Mucosa of descending colon (tissue), 3 donors: ENCODE measurements at regions not wholly inside any gene's neighbourhood (a gene's known extent, or its start where the extent isn't known, plus 50 kb on each side); places are given as distances from the start of the nearest gene placed in this dataset.
A peak's percentile ranks its signal among the peaks of the same experiment; 100 is the strongest.

Source experiments
- ATAC-seq: fragments of 200-7000 bp; cut with Tn5 transposase; one replicate; pipeline ENCODE4 v1.9.1; 2020; ENCODE audit warnings: mild to moderate bottlenecking, moderate library complexity
- DNase-seq, 3 donors: peaks; one replicate each; pipeline ENCODE4 v3.0.0-alpha.2; 2020
- H3K36me3 ChIP-seq: fragments of 200-600 bp; one replicate; pipeline ENCODE4 v1.8.0; 2021; ENCODE audit warnings: low read depth, mild to moderate bottlenecking
- H3K4me1 ChIP-seq: fragments of 200-600 bp; one replicate; pipeline ENCODE4 v1.8.0; 2021; ENCODE audit warnings: low read depth, mild to moderate bottlenecking
- H3K4me3 ChIP-seq: fragments of 200-600 bp; one replicate; pipeline ENCODE4 v1.8.0; 2021; ENCODE audit warnings: mild to moderate bottlenecking
- H3K9me3 ChIP-seq: fragments of 200-600 bp; one replicate; pipeline ENCODE4 v1.8.0; 2021; ENCODE audit warnings: mild to moderate bottlenecking
- intact Hi-C, 2 donors: fragments of 100-400 bp; cut with DNase I in 1 of 2; cut with micrococcal nuclease in 1 of 2; formaldehyde crosslinking; loops; one replicate each; pipeline versions ENCODE4 v1.11.0 to v1.11.1; 2022; cut with DNase I, micrococcal nuclease
- TF ChIP-seq, protein P1 (sequence below): fragments of 200-600 bp; IDR thresholded peaks from one replicate; pipeline ENCODE4 v1.8.0; 2022; ENCODE audit warnings: antibody characterized with exemption, mild to moderate bottlenecking
- donor health status: DM: no; HTN: no; CAD: no; lungs with moderate emphysema.
- donor health status: DM: no; HTN: no; CAD: no.
- donor health status: DM: no; HTN: yes; CAD: no.

DNA sequence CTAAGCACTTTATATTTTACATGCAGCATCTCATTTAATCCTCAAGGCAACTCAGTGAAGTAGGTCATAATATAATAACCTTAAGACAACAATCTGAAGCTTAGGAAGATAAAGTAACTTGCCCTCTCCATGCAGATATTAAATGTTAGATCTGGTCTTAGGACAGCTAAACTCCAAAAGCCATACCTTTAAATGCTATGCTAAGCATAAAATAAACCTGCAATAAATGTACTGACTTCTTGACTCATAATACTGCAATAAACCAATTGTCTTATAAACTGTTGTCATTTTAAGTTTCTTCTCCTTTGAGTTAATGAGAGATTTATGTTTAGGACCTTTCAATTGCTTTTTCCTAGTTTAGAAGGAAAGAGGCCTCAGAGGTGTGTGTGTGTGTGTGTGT, 102.2 kb upstream of the MIER3 start:
- intact Hi-C loops = no loop called here
- Histone ChIP-seq H3K36me3 (no peaks in the 10 kb centered on the region), H3K4me3 (no peak overlapping the region), H3K9me3 (no peaks in the 10 kb centered on the region), H3K4me1 (peaks cover 13% of the 10 kb centered on the region)
- no peak for DNase-seq
- ATAC-seq = peak; percentile 42
- TF ChIP-seq, protein P1, sequence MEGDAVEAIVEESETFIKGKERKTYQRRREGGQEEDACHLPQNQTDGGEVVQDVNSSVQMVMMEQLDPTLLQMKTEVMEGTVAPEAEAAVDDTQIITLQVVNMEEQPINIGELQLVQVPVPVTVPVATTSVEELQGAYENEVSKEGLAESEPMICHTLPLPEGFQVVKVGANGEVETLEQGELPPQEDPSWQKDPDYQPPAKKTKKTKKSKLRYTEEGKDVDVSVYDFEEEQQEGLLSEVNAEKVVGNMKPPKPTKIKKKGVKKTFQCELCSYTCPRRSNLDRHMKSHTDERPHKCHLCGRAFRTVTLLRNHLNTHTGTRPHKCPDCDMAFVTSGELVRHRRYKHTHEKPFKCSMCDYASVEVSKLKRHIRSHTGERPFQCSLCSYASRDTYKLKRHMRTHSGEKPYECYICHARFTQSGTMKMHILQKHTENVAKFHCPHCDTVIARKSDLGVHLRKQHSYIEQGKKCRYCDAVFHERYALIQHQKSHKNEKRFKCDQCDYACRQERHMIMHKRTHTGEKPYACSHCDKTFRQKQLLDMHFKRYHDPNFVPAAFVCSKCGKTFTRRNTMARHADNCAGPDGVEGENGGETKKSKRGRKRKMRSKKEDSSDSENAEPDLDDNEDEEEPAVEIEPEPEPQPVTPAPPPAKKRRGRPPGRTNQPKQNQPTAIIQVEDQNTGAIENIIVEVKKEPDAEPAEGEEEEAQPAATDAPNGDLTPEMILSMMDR = no peak

DNA sequence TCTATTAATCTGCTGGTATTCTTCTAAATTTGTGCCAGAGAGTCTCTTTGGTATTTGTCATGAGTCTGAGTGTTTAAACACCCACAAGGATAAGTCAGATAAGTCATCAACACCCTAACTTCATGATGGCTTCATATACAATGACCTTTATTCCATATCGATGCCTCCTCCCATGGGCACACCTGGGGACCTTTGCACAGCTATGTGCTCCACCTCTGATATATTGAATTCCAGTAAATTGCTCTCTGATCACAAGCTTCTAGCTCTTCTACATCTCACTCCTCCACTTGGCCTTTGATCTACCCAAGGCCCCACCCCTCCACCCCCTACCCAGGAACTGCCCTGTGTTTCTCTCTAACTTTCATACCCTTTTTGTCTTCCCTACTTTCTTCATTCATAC, 102.7 kb upstream of the MIER3 start:
- H3K4me3 ChIP-seq = no peak overlapping the region
- peak; percentile 58 to 77 (median 58) for DNase-seq
- intact Hi-C loops = no loop called here
- TF ChIP-seq, protein P1 = no peak
- no peaks in the 10 kb centered on the region for H3K36me3 ChIP-seq
- no peaks in the 10 kb centered on the region for H3K9me3 ChIP-seq
- peaks cover 13% of the 10 kb centered on the region for H3K4me1 ChIP-seq
- peak; percentile 91 for ATAC-seq

DNA sequence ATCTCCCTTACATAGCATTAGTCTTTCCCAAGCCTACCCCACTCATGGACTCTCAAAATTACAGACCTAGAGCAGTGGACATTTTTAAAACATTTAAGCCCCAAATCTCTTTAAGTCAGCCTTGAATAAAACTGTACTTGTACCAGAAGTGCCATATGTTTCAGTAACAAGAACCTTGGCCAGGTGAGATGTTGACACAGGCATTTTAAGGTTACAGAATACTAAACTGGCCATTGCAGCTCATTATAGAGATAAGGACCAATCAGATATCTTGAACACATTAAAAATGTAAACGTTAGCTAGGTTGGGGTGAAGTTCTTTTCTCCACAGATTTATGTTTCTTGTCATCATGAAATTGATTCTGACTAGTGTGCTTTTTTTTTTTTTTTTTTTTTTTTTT, 103.8 kb upstream of the MIER3 start:
- H3K36me3 ChIP-seq = no peaks in the 10 kb centered on the region
- H3K4me3 ChIP-seq = no peak overlapping the region
- ATAC-seq (peak; percentile 36), DNase-seq (no peak)
- H3K9me3 ChIP-seq = no peaks in the 10 kb centered on the region
- H3K4me1 ChIP-seq = peaks cover 13% of the 10 kb centered on the region
- TF ChIP-seq, protein P1 = no peak
- intact Hi-C loops = no loop called here

DNA sequence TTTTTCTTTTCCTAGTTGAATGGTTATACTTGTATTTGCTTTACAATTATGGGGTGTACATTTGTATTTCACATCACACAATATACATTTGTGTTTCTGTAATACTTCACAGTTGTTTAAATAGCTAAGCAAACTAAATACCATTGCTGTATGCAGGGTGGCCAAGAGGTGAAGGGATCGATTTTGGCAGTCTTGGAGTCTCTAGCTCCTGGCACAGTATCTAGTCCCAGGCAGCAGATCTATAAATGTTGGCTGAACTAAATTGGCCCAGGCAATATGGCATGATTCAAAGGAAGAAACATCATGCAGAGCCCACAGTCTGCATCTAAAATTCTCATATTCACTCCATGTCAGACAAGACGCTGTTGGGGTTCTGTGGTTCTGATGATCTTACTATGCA, 110.1 kb upstream of the GPBP1 start:
- Histone ChIP-seq H3K9me3 (peaks cover 1% of the 10 kb centered on the region), H3K36me3 (no peaks in the 10 kb centered on the region), H3K4me1 (no peaks in the 10 kb centered on the region), H3K4me3 (no peak overlapping the region)
- no peak for DNase-seq
- TF ChIP-seq, protein P1 = no peak
- no peak for ATAC-seq
- intact Hi-C loops = no loop called here

DNA sequence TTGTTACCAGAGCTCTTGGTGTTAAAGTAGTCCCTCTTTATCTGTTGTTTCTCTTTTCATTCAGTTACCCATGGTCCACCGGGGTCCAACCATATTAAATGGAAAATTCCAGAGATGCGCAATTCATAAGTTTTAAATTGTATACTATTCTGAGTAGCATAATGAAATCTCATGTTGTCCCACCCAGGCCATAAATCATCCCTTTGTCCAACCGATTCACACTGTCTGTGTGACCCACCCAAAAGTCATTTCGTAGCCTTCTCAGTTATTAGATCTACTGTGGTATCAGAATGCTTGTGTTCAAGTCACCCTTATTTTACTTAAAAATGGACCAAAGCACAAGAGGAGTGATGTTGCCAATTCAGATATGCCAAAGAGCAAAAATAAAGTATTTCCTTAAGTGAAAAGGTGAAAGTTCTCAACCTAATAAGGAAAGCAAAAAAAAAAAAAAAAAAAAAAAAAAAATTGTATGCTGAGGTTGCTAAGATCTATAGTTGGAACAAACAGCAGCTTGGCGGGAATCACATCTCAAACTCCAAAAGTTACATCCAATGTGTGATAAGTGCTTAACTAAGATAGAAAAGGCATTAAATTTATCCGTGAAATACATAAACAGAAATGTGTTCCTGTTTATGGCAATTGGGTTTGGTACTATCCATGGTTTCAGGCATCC, 106.8 kb upstream of the GPBP1 start:
- TF ChIP-seq, protein P1 = no peak
- Histone ChIP-seq H3K4me3 (no peak overlapping the region), H3K36me3 (no peaks in the 10 kb centered on the region), H3K9me3 (peaks cover 12% of the 10 kb centered on the region), H3K4me1 (no peaks in the 10 kb centered on the region)
- ATAC-seq (no peak), DNase-seq (no peak)
- intact Hi-C loops = no loop called here

DNA sequence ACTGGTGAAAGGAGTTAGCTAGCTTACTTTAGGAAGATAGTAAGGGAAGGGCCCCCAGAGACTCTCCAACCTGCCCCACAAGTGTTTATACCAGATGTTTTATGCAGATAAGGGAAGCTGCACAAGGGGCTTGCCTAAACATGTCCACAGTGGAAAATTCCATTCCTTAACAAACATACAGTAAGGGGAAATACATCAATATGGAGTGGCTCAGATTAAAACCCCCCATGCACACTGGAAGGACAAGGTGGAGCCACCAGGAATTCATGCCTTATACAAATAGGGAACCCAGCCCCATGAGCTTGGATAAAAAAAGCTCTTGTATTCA, 106.3 kb upstream of the GPBP1 start:
- intact Hi-C loops = no loop called here
- TF ChIP-seq, protein P1 = no peak
- no peak for ATAC-seq
- Histone ChIP-seq H3K4me3 (no peak overlapping the region), H3K4me1 (no peaks in the 10 kb centered on the region), H3K36me3 (no peaks in the 10 kb centered on the region), H3K9me3 (peaks cover 12% of the 10 kb centered on the region)
- DNase-seq = no peak
